IMR-90 (cell line): ENCODE measurements at regions not wholly inside any gene's neighbourhood (a gene's known extent, or its start where the extent isn't known, plus 50 kb on each side); places are given as distances from the start of the nearest gene placed in this dataset.

Experiments used
- POLR2A ChIP-seq: IDR thresholded peaks from 2 replicates; pipeline ENCODE4 v1.6.1; 2012; ENCODE audit warnings: mild to moderate bottlenecking, low read depth, low read length
- TF ChIP-seq, protein P1 (sequence below): fragments of 150-350 bp; IDR thresholded peaks from 2 replicates; pipeline ENCODE4 v1.6.1; 2017; ENCODE audit warnings: mild to moderate bottlenecking, antibody characterized with exemption, low read length, low read depth
- TF ChIP-seq, protein P2 (sequence below): conservative IDR thresholded peaks from 2 replicates; pipeline ENCODE4 v1.5.1; 2012; ENCODE audit warnings: mild to moderate bottlenecking, low read depth, low read length, improper control_type of control experiment

DNA sequence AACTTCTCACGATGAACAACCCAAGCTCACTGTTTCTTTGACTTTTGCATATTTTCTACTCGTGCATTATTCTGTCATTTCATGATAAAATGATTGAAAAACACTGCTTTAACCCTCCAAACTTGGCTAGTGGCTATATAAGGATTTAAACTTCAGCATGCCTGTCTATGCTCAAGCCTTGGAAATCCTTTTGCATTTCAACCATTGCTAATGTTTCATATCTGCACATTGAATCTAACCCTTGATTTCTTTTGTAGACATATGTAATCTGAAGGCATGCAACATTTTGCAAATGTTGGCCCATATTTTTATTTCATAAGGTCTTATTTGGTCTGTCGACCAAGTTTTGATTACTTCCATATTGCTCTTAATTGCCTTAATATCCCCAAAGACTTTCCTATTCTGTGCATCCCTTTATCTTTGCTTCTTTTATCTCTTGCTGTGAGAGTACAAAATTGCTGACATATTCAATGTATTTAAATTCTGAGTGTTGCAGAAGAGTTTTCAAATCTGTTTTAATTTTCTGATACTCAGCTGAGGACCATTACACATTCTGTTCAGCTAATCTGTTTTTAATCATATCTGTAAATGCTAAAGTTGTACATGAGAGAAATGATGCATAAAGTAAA is 403.7 kb upstream of the ZNF608 start:
- TF ChIP-seq, protein P1, sequence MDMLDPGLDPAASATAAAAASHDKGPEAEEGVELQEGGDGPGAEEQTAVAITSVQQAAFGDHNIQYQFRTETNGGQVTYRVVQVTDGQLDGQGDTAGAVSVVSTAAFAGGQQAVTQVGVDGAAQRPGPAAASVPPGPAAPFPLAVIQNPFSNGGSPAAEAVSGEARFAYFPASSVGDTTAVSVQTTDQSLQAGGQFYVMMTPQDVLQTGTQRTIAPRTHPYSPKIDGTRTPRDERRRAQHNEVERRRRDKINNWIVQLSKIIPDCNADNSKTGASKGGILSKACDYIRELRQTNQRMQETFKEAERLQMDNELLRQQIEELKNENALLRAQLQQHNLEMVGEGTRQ: no peak
- TF ChIP-seq, protein P2, sequence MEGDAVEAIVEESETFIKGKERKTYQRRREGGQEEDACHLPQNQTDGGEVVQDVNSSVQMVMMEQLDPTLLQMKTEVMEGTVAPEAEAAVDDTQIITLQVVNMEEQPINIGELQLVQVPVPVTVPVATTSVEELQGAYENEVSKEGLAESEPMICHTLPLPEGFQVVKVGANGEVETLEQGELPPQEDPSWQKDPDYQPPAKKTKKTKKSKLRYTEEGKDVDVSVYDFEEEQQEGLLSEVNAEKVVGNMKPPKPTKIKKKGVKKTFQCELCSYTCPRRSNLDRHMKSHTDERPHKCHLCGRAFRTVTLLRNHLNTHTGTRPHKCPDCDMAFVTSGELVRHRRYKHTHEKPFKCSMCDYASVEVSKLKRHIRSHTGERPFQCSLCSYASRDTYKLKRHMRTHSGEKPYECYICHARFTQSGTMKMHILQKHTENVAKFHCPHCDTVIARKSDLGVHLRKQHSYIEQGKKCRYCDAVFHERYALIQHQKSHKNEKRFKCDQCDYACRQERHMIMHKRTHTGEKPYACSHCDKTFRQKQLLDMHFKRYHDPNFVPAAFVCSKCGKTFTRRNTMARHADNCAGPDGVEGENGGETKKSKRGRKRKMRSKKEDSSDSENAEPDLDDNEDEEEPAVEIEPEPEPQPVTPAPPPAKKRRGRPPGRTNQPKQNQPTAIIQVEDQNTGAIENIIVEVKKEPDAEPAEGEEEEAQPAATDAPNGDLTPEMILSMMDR: no peak
- no peak for TF ChIP-seq POLR2A
